ENCODE measurements at regions not wholly inside any gene's neighbourhood (a gene's known extent, or its start where the extent isn't known, plus 50 kb on each side); places are given as distances from the start of the nearest gene placed in this dataset.

DNA sequence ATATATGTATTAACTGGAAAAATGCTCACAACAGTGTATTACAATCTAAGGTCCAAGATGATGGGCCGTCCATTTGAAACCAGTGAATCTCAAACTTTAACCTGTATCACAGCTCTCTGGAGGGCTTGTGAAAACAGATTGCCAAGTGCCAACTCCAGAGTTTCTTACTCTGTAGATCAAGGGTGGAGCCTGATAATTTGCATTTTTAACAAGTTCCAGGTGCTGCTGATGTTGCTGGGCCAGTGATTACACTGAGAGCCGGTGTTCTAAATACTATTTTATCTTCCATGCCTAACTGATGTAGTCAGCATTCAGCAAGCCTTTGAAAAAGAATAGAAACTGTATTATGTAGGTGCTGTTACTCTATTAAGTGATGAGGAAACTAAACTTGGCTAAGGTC is 269.9 kb upstream of the FERD3L start:
- TF ChIP-seq, protein P1, sequence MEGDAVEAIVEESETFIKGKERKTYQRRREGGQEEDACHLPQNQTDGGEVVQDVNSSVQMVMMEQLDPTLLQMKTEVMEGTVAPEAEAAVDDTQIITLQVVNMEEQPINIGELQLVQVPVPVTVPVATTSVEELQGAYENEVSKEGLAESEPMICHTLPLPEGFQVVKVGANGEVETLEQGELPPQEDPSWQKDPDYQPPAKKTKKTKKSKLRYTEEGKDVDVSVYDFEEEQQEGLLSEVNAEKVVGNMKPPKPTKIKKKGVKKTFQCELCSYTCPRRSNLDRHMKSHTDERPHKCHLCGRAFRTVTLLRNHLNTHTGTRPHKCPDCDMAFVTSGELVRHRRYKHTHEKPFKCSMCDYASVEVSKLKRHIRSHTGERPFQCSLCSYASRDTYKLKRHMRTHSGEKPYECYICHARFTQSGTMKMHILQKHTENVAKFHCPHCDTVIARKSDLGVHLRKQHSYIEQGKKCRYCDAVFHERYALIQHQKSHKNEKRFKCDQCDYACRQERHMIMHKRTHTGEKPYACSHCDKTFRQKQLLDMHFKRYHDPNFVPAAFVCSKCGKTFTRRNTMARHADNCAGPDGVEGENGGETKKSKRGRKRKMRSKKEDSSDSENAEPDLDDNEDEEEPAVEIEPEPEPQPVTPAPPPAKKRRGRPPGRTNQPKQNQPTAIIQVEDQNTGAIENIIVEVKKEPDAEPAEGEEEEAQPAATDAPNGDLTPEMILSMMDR (IDR thresholded peaks at IDR 0.05), result no peak
- no peak for TF ChIP-seq POLR2AphosphoS5 (IDR thresholded peaks at IDR 0.05)

Measured in breast epithelium (tissue), 3 donors.